MM.1S (cell line): ENCODE measurements at regions not wholly inside any gene's neighbourhood (a gene's known extent, or its start where the extent isn't known, plus 50 kb on each side); places are given as distances from the start of the nearest gene placed in this dataset.

Experiments
- CTCF ChIP-seq: fragments of 300-600 bp; sonication (generic); IDR thresholded peaks from 2 replicates; pipeline ENCODE4 v1.5.1; 2016; ENCODE audit warnings: antibody characterized with exemption, low read length, mixed read lengths
- EZH2 ChIP-seq: fragments of 300-600 bp; sonication (generic); optimal IDR thresholded peaks from 2 replicates; pipeline ENCODE3; 2017; ENCODE audit warnings: low read depth, mild to moderate bottlenecking, antibody characterized with exemption, low read length, mixed read lengths
- EZH2phosphoT487 ChIP-seq: fragments of 300-600 bp; sonication (generic); IDR thresholded peaks from 2 replicates; pipeline ENCODE4 v1.6.1; 2018; ENCODE audit warnings: antibody characterized with exemption, low read length

- TF ChIP-seq CTCF, result no peak
- TF ChIP-seq EZH2, result no peak
- no peak for TF ChIP-seq EZH2phosphoT487
Observed at GRCh38 chr14:32021341-32021740, 55.8 kb upstream of the ARHGAP5 start.
